AG04449 (cell line): ENCODE measurements at regions not wholly inside any gene's neighbourhood (a gene's known extent, or its start where the extent isn't known, plus 50 kb on each side); places are given as distances from the start of the nearest gene placed in this dataset.

Source experiments
- CTCF ChIA-PET: fragments of 350-600 bp; formaldehyde crosslinking; extraction: SDS; loops from one replicate; lab custom pipeline; 2021; ENCODE audit warnings: antibody characterized with exemption; lab: Yijun Ruan, JAX
- POLR2A ChIA-PET: fragments of 400-600, 350-600 bp; formaldehyde crosslinking; extraction: SDS; loops from one replicate; lab custom pipeline; 2020; ENCODE audit warnings: antibody characterized with exemption, inconsistent platforms; lab: Yijun Ruan, JAX
- DNase-seq: peaks from one replicate; pipeline ENCODE4 v3.0.0-alpha.2; 2010; ENCODE audit warnings: low read depth, low spot score
- H3K4me3 ChIP-seq: 2 replicates; pipeline ENCODE4 v1.5.1; 2011; ENCODE audit warnings: low read depth, mild to moderate bottlenecking, control low read depth, low read length
- CTCF ChIP-seq: IDR thresholded peaks from one replicate; pipeline ENCODE4 v1.5.1; 2011; ENCODE audit warnings: mild to moderate bottlenecking, moderate library complexity, low read length, control low read depth, inconsistent platforms; ENCODE audit not compliant: insufficient read depth; ENCODE audit errors: missing control alignments

- ChIA-PET CTCF (no interaction called here), POLR2A (no interaction called here)
- H3K4me3 ChIP-seq, result no peak overlapping the region
- no peak for TF ChIP-seq CTCF
- DNase-seq, result no peak
Observed at GRCh38 chr14:33871394-33871793, 79.5 kb downstream of the EGLN3 start.

- POLR2A ChIA-PET, result no interaction called here
- H3K4me3 ChIP-seq, result no peak overlapping the region
- no peak for DNase-seq
- TF ChIP-seq CTCF, result no peak
- CTCF ChIA-PET, result no interaction called here
Observed at GRCh38 chr14:33866425-33867088, 84.3 kb downstream of the EGLN3 start.

GRCh38 chr14:33862261-33862802 is 88.5 kb downstream of the EGLN3 start:
- no peak overlapping the region for H3K4me3 ChIP-seq
- DNase-seq, result no peak
- TF ChIP-seq CTCF, result no peak
- ChIA-PET POLR2A (no interaction called here), CTCF (no interaction called here)

- H3K4me3 ChIP-seq, result no peak overlapping the region
- POLR2A ChIA-PET, result no interaction called here
- TF ChIP-seq CTCF, result no peak
- DNase-seq, result no peak
- CTCF ChIA-PET, result interaction anchor here (0.8 to 1.8 kb wide), 2 partner anchors 19 to 239 kb away, joined by 3 to 5 read pairs; no protein-coding TSS in a partner anchor
Observed at GRCh38 chr14:33859306-33859705, 91.6 kb downstream of the EGLN3 start.

GRCh38 chr14:33857650-33858049 is 93.2 kb downstream of the EGLN3 start:
- POLR2A ChIA-PET, result no interaction called here
- CTCF ChIA-PET, result interaction anchor here (1.2 kb wide), 1 partner anchor 8 kb away, joined by 3 read pairs; no protein-coding TSS in a partner anchor
- DNase-seq, result no peak
- H3K4me3 ChIP-seq, result no peak overlapping the region
- no peak for TF ChIP-seq CTCF

GRCh38 chr14:33855672-33856071 is 95.2 kb downstream of the EGLN3 start:
- TF ChIP-seq CTCF, result no peak
- ChIA-PET CTCF (no interaction called here), POLR2A (no interaction called here)
- no peak overlapping the region for H3K4me3 ChIP-seq
- DNase-seq, result no peak
